H1 (cell line): ENCODE measurements at regions not wholly inside any gene's neighbourhood (a gene's known extent, or its start where the extent isn't known, plus 50 kb on each side); places are given as distances from the start of the nearest gene placed in this dataset.

Experiments used
- CEBPB ChIP-seq: IDR thresholded peaks from 2 replicates; pipeline ENCODE4 v1.6.1; 2012; ENCODE audit warnings: low read depth, low read length
- CREB1 ChIP-seq: IDR thresholded peaks from 2 replicates; pipeline ENCODE4 v1.6.1; 2012; ENCODE audit warnings: inconsistent platforms
- EP300 ChIP-seq, 2 experiments: IDR thresholded peaks; 1 replicate in 1 of 2; 2 replicates in 1 of 2; pipeline ENCODE4 v1.6.1; 2011 to 2012; ENCODE audit warnings: low read depth in 2 of 2, low read length in 2 of 2, mild to moderate bottlenecking in 2 of 2, borderline replicate concordance in 1 of 2, inconsistent platforms in 1 of 2, moderate library complexity in 1 of 2
- HDAC6 ChIP-seq: IDR thresholded peaks from one replicate; pipeline ENCODE4 v1.7.1; 2012; ENCODE audit warnings: low read depth, mild to moderate bottlenecking, inconsistent platforms, low read length, moderate library complexity
- JUN ChIP-seq: IDR thresholded peaks from 2 replicates; pipeline ENCODE4 v1.6.1; 2011; ENCODE audit warnings: low read depth, mild to moderate bottlenecking, improper control_type of control experiment, low read length
- KDM1A ChIP-seq: fragments of 200-600, 300-600 bp; sonication (generic); IDR thresholded peaks from 2 replicates; pipeline ENCODE4 v1.7.1; 2016; ENCODE audit warnings: mild to moderate bottlenecking, low read length, borderline replicate concordance
- MAFK ChIP-seq: IDR thresholded peaks from 2 replicates; pipeline ENCODE4 v1.6.1; 2012; ENCODE audit warnings: low read depth, mild to moderate bottlenecking, improper control_type of control experiment, low read length
- POLR2A ChIP-seq, 2 experiments: IDR thresholded peaks; 1 replicate in 1 of 2; 2 replicates in 1 of 2; pipeline ENCODE4 v1.6.1; 2011; ENCODE audit warnings: low read depth in 2 of 2, low read length in 2 of 2, mild to moderate bottlenecking in 2 of 2; ENCODE audit errors: control extremely low read depth in 1 of 2
- SIX5 ChIP-seq: IDR thresholded peaks from 2 replicates; pipeline ENCODE4 v1.6.1; 2011; ENCODE audit warnings: mild to moderate bottlenecking, low read depth, low read length
- TF ChIP-seq, protein P1 (sequence below): fragments of 300-600 bp; sonication (generic); IDR thresholded peaks from 2 replicates; pipeline ENCODE4 v1.7.1; 2012; ENCODE audit warnings: low read length, moderate library complexity, mild to moderate bottlenecking, inconsistent platforms; ENCODE audit not compliant: insufficient replicate concordance

DNA sequence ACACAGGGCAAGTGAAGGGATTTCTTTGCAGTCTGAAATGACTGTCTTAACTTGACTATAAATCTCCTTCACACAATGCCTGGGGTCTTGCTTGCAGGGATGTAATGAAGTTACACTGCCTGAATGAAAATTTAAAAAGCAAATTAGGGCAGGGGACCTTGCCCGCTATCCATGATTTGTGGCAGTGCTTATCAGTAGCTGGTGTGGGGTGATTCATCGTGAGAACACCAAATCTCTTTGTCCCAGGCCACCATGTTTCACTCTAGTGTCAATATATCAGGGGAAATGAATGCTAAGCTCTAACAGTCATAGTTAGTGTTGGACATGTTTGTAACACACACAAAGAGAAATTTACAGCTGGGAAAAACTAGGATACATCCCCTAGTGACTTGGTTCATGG lies 713.7 kb upstream of the EPHA7 start (continued):
- TF ChIP-seq, protein P1, sequence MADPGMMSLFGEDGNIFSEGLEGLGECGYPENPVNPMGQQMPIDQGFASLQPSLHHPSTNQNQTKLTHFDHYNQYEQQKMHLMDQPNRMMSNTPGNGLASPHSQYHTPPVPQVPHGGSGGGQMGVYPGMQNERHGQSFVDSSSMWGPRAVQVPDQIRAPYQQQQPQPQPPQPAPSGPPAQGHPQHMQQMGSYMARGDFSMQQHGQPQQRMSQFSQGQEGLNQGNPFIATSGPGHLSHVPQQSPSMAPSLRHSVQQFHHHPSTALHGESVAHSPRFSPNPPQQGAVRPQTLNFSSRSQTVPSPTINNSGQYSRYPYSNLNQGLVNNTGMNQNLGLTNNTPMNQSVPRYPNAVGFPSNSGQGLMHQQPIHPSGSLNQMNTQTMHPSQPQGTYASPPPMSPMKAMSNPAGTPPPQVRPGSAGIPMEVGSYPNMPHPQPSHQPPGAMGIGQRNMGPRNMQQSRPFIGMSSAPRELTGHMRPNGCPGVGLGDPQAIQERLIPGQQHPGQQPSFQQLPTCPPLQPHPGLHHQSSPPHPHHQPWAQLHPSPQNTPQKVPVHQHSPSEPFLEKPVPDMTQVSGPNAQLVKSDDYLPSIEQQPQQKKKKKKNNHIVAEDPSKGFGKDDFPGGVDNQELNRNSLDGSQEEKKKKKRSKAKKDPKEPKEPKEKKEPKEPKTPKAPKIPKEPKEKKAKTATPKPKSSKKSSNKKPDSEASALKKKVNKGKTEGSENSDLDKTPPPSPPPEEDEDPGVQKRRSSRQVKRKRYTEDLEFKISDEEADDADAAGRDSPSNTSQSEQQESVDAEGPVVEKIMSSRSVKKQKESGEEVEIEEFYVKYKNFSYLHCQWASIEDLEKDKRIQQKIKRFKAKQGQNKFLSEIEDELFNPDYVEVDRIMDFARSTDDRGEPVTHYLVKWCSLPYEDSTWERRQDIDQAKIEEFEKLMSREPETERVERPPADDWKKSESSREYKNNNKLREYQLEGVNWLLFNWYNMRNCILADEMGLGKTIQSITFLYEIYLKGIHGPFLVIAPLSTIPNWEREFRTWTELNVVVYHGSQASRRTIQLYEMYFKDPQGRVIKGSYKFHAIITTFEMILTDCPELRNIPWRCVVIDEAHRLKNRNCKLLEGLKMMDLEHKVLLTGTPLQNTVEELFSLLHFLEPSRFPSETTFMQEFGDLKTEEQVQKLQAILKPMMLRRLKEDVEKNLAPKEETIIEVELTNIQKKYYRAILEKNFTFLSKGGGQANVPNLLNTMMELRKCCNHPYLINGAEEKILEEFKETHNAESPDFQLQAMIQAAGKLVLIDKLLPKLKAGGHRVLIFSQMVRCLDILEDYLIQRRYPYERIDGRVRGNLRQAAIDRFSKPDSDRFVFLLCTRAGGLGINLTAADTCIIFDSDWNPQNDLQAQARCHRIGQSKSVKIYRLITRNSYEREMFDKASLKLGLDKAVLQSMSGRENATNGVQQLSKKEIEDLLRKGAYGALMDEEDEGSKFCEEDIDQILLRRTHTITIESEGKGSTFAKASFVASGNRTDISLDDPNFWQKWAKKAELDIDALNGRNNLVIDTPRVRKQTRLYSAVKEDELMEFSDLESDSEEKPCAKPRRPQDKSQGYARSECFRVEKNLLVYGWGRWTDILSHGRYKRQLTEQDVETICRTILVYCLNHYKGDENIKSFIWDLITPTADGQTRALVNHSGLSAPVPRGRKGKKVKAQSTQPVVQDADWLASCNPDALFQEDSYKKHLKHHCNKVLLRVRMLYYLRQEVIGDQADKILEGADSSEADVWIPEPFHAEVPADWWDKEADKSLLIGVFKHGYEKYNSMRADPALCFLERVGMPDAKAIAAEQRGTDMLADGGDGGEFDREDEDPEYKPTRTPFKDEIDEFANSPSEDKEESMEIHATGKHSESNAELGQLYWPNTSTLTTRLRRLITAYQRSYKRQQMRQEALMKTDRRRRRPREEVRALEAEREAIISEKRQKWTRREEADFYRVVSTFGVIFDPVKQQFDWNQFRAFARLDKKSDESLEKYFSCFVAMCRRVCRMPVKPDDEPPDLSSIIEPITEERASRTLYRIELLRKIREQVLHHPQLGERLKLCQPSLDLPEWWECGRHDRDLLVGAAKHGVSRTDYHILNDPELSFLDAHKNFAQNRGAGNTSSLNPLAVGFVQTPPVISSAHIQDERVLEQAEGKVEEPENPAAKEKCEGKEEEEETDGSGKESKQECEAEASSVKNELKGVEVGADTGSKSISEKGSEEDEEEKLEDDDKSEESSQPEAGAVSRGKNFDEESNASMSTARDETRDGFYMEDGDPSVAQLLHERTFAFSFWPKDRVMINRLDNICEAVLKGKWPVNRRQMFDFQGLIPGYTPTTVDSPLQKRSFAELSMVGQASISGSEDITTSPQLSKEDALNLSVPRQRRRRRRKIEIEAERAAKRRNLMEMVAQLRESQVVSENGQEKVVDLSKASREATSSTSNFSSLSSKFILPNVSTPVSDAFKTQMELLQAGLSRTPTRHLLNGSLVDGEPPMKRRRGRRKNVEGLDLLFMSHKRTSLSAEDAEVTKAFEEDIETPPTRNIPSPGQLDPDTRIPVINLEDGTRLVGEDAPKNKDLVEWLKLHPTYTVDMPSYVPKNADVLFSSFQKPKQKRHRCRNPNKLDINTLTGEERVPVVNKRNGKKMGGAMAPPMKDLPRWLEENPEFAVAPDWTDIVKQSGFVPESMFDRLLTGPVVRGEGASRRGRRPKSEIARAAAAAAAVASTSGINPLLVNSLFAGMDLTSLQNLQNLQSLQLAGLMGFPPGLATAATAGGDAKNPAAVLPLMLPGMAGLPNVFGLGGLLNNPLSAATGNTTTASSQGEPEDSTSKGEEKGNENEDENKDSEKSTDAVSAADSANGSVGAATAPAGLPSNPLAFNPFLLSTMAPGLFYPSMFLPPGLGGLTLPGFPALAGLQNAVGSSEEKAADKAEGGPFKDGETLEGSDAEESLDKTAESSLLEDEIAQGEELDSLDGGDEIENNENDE: no peak
- TF ChIP-seq JUN (no peak), KDM1A (no peak), SIX5 (no peak), POLR2A (IDR thresholded peaks at IDR 0.05; ENCODE audit: control extremely low read depth in 1 of 2, low read depth in 2 of 2, low read length in 2 of 2) (no peak), MAFK (no peak), HDAC6 (no peak), CREB1 (no peak), CEBPB (no peak), EP300 (IDR thresholded peaks at IDR 0.05; ENCODE audit: borderline replicate concordance in 1 of 2, low read depth in 2 of 2, low read length in 2 of 2) (no peak)
